ENCODE measurements at regions not wholly inside any gene's neighbourhood (a gene's known extent, or its start where the extent isn't known, plus 50 kb on each side); places are given as distances from the start of the nearest gene placed in this dataset.

DNA sequence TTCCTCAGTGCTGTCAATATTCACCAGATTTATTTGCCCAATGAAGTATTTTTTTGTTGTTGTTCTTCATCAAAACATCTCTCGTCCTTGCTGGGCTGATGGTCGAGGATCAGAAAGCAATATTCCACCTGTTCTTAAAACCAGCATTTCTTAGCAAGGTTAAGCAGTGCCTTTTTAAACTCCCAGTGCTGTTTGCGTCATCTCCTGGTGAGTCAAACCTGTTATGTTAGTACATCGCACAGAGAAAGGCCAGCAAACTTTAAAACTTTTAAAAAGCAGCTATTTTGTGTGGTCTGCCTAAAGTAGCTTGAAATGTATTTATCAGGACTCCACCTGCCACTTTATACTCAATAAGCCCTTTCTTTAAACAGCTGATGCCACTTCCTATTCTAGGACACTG lies 802.0 kb downstream of the KCNA4 start:
- Histone ChIP-seq H3K79me2 (ENCODE audit: insufficient read depth, low read length) (no peaks in the 10 kb centered on the region), H3K36me3 (ENCODE audit: low read length) (no peaks in the 10 kb centered on the region), H3K9ac (ENCODE audit: low read length) (no peak overlapping the region), H3K27me3 (ENCODE audit: low read length) (no peaks in the 10 kb centered on the region), H3K27ac (ENCODE audit: low read depth, low read length) (no peak overlapping the region), H4K20me1 (ENCODE audit: low read depth, low read length) (no peaks in the 10 kb centered on the region), H2AFZ (ENCODE audit: low read depth, low read length, severe bottlenecking) (no peak overlapping the region), H3K9me3 (ENCODE audit: insufficient read depth, low read length) (no peaks in the 10 kb centered on the region), H3K4me2 (ENCODE audit: low read depth, low read length, poor library complexity, severe bottlenecking) (no peak overlapping the region), H3F3A (ENCODE audit: insufficient read depth) (no peaks in the 10 kb centered on the region), H3K9me2 (replicated peaks; ENCODE audit: insufficient read depth, low read length) (no peaks in the 10 kb centered on the region; the same call in 1 of the 2 replicates), H3K4me3 (ENCODE audit: insufficient read depth, low read length, poor library complexity, severe bottlenecking) (no peak overlapping the region)
- TF ChIP-seq EZH2phosphoT487 (conservative IDR thresholded peaks at IDR 0.05; ENCODE audit: low read length) = no peak
- TF ChIP-seq, protein P1, sequence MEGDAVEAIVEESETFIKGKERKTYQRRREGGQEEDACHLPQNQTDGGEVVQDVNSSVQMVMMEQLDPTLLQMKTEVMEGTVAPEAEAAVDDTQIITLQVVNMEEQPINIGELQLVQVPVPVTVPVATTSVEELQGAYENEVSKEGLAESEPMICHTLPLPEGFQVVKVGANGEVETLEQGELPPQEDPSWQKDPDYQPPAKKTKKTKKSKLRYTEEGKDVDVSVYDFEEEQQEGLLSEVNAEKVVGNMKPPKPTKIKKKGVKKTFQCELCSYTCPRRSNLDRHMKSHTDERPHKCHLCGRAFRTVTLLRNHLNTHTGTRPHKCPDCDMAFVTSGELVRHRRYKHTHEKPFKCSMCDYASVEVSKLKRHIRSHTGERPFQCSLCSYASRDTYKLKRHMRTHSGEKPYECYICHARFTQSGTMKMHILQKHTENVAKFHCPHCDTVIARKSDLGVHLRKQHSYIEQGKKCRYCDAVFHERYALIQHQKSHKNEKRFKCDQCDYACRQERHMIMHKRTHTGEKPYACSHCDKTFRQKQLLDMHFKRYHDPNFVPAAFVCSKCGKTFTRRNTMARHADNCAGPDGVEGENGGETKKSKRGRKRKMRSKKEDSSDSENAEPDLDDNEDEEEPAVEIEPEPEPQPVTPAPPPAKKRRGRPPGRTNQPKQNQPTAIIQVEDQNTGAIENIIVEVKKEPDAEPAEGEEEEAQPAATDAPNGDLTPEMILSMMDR (IDR thresholded peaks at IDR 0.05; ENCODE audit: insufficient read depth, low read length, poor library complexity, severe bottlenecking) = no peak

DNA sequence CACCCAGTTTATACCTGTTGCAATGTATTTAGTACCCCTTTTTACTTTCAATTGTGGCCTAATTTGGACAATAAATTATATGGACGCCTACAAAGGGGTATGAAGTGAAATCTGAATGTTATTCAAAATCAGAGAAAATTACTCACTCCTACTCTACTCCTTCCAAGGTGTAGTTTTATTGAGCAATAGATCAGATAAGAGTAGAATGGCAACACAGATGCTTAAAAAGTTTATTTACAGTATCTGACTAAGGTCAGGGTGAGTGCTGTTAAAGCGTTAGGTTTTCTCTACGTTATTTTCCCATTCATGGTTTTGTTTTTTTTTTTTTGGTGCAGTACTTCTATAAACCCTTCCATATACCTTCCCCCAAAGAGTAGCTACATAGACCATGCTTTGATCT lies 805.6 kb downstream of the KCNA4 start:
- no peaks in the 10 kb centered on the region for H3K27me3 ChIP-seq (ENCODE audit: low read length)
- no peak overlapping the region for H3K4me2 ChIP-seq (ENCODE audit: low read depth, low read length, poor library complexity, severe bottlenecking)
- H3K4me3 ChIP-seq (ENCODE audit: insufficient read depth, low read length, poor library complexity, severe bottlenecking) = no peak overlapping the region
- no peaks in the 10 kb centered on the region for H3K9me3 ChIP-seq (ENCODE audit: insufficient read depth, low read length)
- H3F3A ChIP-seq (ENCODE audit: insufficient read depth) = no peaks in the 10 kb centered on the region
- no peak for TF ChIP-seq EZH2phosphoT487 (conservative IDR thresholded peaks at IDR 0.05; ENCODE audit: low read length)
- TF ChIP-seq, protein P1 (IDR thresholded peaks at IDR 0.05; ENCODE audit: insufficient read depth, low read length, poor library complexity, severe bottlenecking) = no peak
- H3K9me2 ChIP-seq (replicated peaks; ENCODE audit: insufficient read depth, low read length) = no peaks in the 10 kb centered on the region; the same call in 1 of the 2 replicates
- no peaks in the 10 kb centered on the region for H3K36me3 ChIP-seq (ENCODE audit: low read length)
- no peaks in the 10 kb centered on the region for H4K20me1 ChIP-seq (ENCODE audit: low read depth, low read length)
- H2AFZ ChIP-seq (ENCODE audit: low read depth, low read length, severe bottlenecking) = no peak overlapping the region
- no peak overlapping the region for H3K9ac ChIP-seq (ENCODE audit: low read length)
- no peaks in the 10 kb centered on the region for H3K79me2 ChIP-seq (ENCODE audit: insufficient read depth, low read length)
- no peak overlapping the region for H3K27ac ChIP-seq (ENCODE audit: low read depth, low read length)

DNA sequence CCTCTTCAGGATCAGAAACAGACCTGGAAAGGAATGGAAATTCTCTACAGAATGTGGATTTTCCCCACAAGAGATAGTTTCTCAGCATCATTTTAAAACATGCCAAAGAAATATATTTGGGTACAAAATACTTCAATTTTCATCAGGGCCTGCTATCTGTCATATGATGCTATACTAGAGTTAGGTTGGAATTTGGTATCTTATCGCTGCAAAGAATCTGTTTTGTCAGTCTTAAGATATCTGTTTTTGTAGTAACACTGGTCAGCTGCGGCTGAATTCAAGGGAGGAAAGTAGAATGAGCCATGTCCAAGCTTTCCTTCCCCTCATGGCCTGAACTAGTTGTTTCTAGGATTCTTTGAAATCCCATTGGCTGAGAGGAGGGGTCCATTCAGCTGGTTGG lies 806.4 kb downstream of the KCNA4 start:
- Histone ChIP-seq H3K9me2 (replicated peaks; ENCODE audit: insufficient read depth, low read length) (no peaks in the 10 kb centered on the region; the same call in 1 of the 2 replicates), H4K20me1 (ENCODE audit: low read depth, low read length) (no peaks in the 10 kb centered on the region), H3K27me3 (ENCODE audit: low read length) (no peaks in the 10 kb centered on the region), H2AFZ (ENCODE audit: low read depth, low read length, severe bottlenecking) (no peak overlapping the region), H3K79me2 (ENCODE audit: insufficient read depth, low read length) (no peaks in the 10 kb centered on the region), H3K27ac (ENCODE audit: low read depth, low read length) (no peak overlapping the region), H3K4me2 (ENCODE audit: low read depth, low read length, poor library complexity, severe bottlenecking) (no peak overlapping the region), H3F3A (ENCODE audit: insufficient read depth) (no peaks in the 10 kb centered on the region), H3K4me3 (ENCODE audit: insufficient read depth, low read length, poor library complexity, severe bottlenecking) (no peak overlapping the region), H3K9me3 (ENCODE audit: insufficient read depth, low read length) (no peaks in the 10 kb centered on the region), H3K9ac (ENCODE audit: low read length) (no peak overlapping the region), H3K36me3 (ENCODE audit: low read length) (no peaks in the 10 kb centered on the region)
- no peak for TF ChIP-seq EZH2phosphoT487 (conservative IDR thresholded peaks at IDR 0.05; ENCODE audit: low read length)
- TF ChIP-seq, protein P1 (IDR thresholded peaks at IDR 0.05; ENCODE audit: insufficient read depth, low read length, poor library complexity, severe bottlenecking) = no peak

Measured in SU-DHL-6 (cell line).